Memory B cell (primary cell): ENCODE measurements at regions not wholly inside any gene's neighbourhood (a gene's known extent, or its start where the extent isn't known, plus 50 kb on each side); places are given as distances from the start of the nearest gene placed in this dataset.
"Not testable (repeated sequence)": the region's sequence is repeated elsewhere in the genome, so short reads cannot be mapped to it uniquely, and the experiment has no call there.

Experiments
- ATAC-seq: fragments of 150-1000 bp; cut with Tn5 transposase; 2 replicates; pipeline ENCODE4 v1.10.0; 2021; ENCODE audit warnings: low read depth, mild to moderate bottlenecking, moderate library complexity
- DNase-seq, 2 donors: peaks; one replicate each; pipeline ENCODE4 v3.0.0; 2022; ENCODE audit warnings: low spot score in 2 of 2
- H3K27ac Mint-ChIP-seq: one replicate; pipeline ENCODE4 v1.8.0; 2022; ENCODE audit warnings: mild to moderate bottlenecking, moderate library complexity, mixed read lengths
- H3K27me3 Mint-ChIP-seq: one replicate; pipeline ENCODE4 v1.8.0; 2022; ENCODE audit warnings: mixed read lengths
- H3K36me3 Mint-ChIP-seq: one replicate; pipeline ENCODE4 v1.8.0; 2022; ENCODE audit warnings: mild to moderate bottlenecking, mixed read lengths
- H3K4me1 Mint-ChIP-seq: one replicate; pipeline ENCODE4 v1.8.0; 2022; ENCODE audit warnings: mixed read lengths
- H3K4me3 Mint-ChIP-seq: one replicate; pipeline ENCODE4 v1.8.0; 2022; ENCODE audit warnings: mild to moderate bottlenecking, moderate library complexity, mixed read lengths
- H3K9me3 Mint-ChIP-seq: one replicate; pipeline ENCODE4 v1.8.0; 2022; ENCODE audit warnings: mixed read lengths

DNA sequence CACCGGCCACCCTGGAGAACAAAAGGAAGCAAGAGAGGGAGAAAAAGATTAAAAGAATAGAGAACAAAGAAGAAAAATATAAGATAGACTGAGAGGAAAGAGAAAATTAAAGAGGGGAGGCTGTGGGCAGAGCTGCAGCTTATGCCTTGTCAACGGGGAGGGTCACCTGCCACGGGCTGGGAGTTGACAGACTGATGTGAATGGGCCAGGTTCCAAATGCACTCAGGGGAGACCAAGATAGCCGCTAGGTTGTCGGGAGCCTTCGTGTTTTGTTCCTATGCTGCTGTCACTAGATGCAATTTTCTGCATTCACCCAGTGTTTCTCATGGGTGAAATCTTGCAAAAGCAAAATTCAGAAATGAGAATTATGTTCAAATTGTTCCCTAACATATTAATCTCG, 119.6 kb upstream of the MTHFD1L start:
- H3K4me3 Mint-ChIP-seq, result no peak overlapping the region
- ATAC-seq (no peak), DNase-seq (no peak)
- no peaks in the 10 kb centered on the region for H3K27me3 Mint-ChIP-seq
- H3K27ac Mint-ChIP-seq, result peak overlapping the region; percentile 36
- H3K9me3 Mint-ChIP-seq, result no peaks in the 10 kb centered on the region
- H3K36me3 Mint-ChIP-seq, result peaks cover 20% of the 10 kb centered on the region
- H3K4me1 Mint-ChIP-seq, result peaks cover 28% of the 10 kb centered on the region

DNA sequence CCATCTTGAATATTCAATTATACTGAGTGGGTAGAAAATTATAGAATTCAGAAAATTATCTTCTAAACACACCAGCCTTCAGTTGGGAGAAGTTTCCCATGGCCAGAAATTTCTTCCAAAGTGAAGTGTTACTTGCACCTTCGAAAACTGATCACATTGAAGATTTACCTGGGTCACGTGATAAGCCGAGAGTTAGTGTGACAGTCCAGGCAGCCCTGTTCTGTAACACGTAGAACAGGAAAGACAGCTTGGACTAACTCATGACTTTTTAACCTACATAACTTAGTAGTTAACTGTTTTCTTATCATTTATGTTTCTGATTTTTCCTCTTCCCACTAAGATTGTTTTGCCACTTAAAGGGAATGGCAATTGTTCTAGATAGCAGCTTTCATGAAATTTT, 118.3 kb upstream of the MTHFD1L start:
- Mint-ChIP-seq H3K27me3 (no peaks in the 10 kb centered on the region), H3K27ac (no peak overlapping the region), H3K4me1 (peaks cover 17% of the 10 kb centered on the region), H3K36me3 (peaks cover 16% of the 10 kb centered on the region), H3K4me3 (no peak overlapping the region), H3K9me3 (no peaks in the 10 kb centered on the region)
- ATAC-seq, result no peak
- DNase-seq, result no peak

DNA sequence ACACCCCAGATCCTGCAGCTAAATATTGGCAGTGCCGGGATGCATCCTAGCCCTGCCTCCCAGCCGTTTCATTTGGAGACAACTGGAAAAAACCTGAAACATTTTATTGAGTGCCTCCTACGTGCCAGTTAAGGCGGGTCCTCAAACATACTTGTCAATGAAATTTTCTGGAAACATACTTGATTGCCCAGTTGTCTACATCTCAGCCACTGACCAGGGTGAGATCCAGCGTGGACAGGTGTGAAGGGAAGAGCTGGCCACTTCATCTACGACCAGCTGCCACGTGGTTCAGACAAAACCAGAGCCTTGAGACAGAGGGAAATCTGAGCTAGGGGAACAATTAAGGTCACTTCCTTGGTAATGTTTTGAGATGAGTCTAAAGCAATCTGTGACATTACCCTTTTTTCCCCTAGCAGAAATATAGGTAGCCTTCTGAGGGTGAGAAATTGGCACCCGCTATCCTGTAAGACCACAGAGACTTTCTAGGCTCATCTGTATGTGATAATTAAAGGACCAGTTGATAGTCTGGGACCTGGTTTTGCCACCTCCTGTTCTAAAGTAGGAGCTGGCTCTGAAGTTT, 116.3 kb upstream of the MTHFD1L start:
- Mint-ChIP-seq H3K27me3 (no peaks in the 10 kb centered on the region), H3K9me3 (no peaks in the 10 kb centered on the region)
- ATAC-seq, result no peak

DNA sequence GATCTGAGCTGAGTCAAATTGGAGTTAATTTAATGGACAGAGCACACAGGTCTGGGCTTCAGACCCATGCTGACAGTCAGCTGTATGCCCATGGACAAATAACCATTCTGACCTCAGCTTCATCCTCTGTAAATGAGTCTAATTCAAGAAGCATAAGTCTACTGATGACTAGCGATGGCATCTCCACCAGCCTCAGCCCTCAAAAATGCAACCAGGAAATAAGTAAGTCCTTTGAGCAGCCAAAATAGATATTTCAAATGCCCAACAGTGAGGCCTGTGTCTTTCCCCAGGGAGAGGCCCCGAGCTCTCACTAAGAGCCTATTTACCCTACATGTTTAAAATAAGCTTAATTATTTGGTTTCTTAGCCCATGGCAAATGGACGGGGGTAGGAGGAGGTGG, 114.2 kb upstream of the MTHFD1L start:
- Mint-ChIP-seq H3K4me1 (peaks cover 20% of the 10 kb centered on the region), H3K27ac (no peak overlapping the region), H3K36me3 (peaks cover 20% of the 10 kb centered on the region), H3K27me3 (no peaks in the 10 kb centered on the region), H3K9me3 (no peaks in the 10 kb centered on the region), H3K4me3 (no peak overlapping the region)
- no peak for ATAC-seq
- no peak for DNase-seq

More for the DNA sequence above, 116.3 kb upstream of the MTHFD1L start:
- H3K36me3 Mint-ChIP-seq, result peaks cover 18% of the 10 kb centered on the region
- H3K4me1 Mint-ChIP-seq, result peaks cover 20% of the 10 kb centered on the region
- no peak overlapping the region for H3K4me3 Mint-ChIP-seq
- H3K27ac Mint-ChIP-seq, result no peak overlapping the region
- no peak for DNase-seq

DNA sequence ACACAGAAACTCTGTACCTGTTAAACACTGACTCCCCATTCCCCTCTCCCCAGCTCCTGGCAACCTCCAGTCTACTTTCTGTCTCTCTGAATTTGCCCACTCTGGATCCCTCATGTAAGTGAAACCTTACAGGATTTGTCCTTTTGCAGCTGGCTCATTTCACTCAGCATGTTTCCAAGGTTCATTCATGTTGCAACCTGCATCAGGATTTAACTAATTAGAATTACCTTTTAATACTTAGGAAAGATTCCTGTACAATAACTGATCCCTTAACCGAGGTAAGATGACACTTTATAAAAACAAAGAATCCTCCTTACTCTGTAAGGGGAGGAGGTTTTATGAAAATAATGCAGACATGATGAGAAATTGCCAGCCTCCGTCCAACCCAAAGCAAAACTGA, 113.1 kb upstream of the MTHFD1L start:
- Mint-ChIP-seq H3K27ac (peak overlapping the region; percentile 47), H3K9me3 (no peaks in the 10 kb centered on the region), H3K4me3 (no peak overlapping the region), H3K4me1 (peaks cover 17% of the 10 kb centered on the region), H3K36me3 (peaks cover 20% of the 10 kb centered on the region), H3K27me3 (no peaks in the 10 kb centered on the region)
- ATAC-seq (no peak), DNase-seq (no peak)

DNA sequence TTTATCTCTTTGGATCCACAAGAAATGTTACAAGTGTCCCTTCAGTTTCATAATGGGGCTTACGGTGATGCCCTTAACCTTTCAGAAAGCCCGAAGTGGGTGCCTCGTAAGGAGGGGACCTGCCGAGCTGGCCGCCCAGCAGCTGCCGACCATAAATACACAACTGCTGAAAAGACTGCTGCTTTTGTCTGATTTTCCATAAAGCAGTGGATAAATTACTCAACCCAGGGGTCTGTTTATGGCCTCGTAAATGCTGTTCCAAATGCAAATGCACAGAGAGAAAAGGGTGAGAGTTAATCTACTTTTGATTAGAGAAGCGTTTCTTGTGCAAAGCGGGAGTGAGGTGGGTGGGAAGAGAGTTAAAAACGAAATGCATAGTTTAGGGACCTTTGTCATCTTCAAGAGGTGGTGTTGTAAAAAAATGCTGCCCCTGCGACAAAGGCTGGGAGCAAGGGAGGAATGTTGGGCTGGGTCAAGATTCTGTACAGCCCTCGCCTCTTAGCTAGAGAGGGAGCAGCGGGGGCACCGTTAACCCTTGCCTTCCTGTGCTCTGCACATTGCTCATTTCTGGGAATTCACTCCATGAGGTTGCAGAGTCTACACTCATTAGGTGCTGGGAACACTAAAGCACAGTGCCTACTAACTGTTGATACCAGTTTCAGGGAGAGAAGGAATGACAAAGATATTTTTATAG, 112.0 kb upstream of the MTHFD1L start:
- Mint-ChIP-seq H3K4me3 (no peak overlapping the region), H3K27me3 (no peaks in the 10 kb centered on the region), H3K36me3 (peaks cover 21% of the 10 kb centered on the region), H3K4me1 (peaks cover 20% of the 10 kb centered on the region), H3K27ac (peak overlapping the region; percentile 7), H3K9me3 (no peaks in the 10 kb centered on the region)
- no peak for ATAC-seq
- no peak for DNase-seq

DNA sequence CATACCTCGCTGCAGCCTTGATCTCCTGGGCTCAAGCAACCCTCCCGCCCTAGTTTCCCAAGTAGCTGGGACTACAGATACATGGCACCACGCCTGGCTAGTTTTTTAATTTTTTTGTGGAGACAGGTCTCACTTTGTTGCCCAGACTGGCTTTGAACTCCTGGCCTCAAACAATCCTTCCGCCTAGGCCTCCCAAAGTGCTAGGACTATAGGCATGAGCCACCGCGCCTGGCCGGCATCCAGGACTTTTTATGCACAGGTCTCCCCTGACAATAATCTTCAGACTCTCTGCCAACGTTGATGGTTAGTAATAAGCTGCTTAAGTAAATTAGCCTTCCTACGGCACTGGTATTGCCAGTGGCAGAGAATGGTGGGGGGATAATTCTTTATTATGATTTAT, 110.5 kb upstream of the MTHFD1L start:
- peaks cover 29% of the 10 kb centered on the region for H3K4me1 Mint-ChIP-seq
- no peak for DNase-seq
- no peak for ATAC-seq
- no peak overlapping the region for H3K4me3 Mint-ChIP-seq
- no peaks in the 10 kb centered on the region for H3K27me3 Mint-ChIP-seq
- H3K9me3 Mint-ChIP-seq, result no peaks in the 10 kb centered on the region
- peak overlapping the region; percentile 14 for H3K27ac Mint-ChIP-seq
- peaks cover 19% of the 10 kb centered on the region for H3K36me3 Mint-ChIP-seq

- H3K4me1 Mint-ChIP-seq, result peaks cover 32% of the 10 kb centered on the region
- H3K27me3 Mint-ChIP-seq, result no peaks in the 10 kb centered on the region
- peaks cover 19% of the 10 kb centered on the region for H3K36me3 Mint-ChIP-seq
- H3K4me3 Mint-ChIP-seq, result no peak overlapping the region
- ATAC-seq, result no peak
- H3K9me3 Mint-ChIP-seq, result no peaks in the 10 kb centered on the region
- DNase-seq, result no peak
- H3K27ac Mint-ChIP-seq, result no peak overlapping the region
These were observed 110.0 kb upstream of the MTHFD1L start for GRCh38 chr6:150755524-150755923.

- Mint-ChIP-seq H3K36me3 (peaks cover 19% of the 10 kb centered on the region), H3K27me3 (no peaks in the 10 kb centered on the region), H3K4me1 (peaks cover 32% of the 10 kb centered on the region), H3K4me3 (no peak overlapping the region), H3K27ac (peak overlapping the region; percentile 56), H3K9me3 (no peaks in the 10 kb centered on the region)
- no peak for DNase-seq
- ATAC-seq, result no peak
These were observed 109.3 kb upstream of the MTHFD1L start for GRCh38 chr6:150756173-150756572.

GRCh38 chr6:150757807-150758206, 107.7 kb upstream of the MTHFD1L start:
- DNase-seq, H3K4me3 Mint-ChIP-seq, H3K27ac Mint-ChIP-seq, ATAC-seq, H3K27me3 Mint-ChIP-seq, H3K9me3 Mint-ChIP-seq: not testable (repeated sequence)
- H3K4me1 Mint-ChIP-seq, result peaks cover 33% of the 10 kb centered on the region
- H3K36me3 Mint-ChIP-seq, result peaks cover 21% of the 10 kb centered on the region

- ATAC-seq, result no peak
- H3K4me3 Mint-ChIP-seq, result no peak overlapping the region
- peaks cover 19% of the 10 kb centered on the region for H3K36me3 Mint-ChIP-seq
- no peak for DNase-seq
- H3K27me3 Mint-ChIP-seq, result no peaks in the 10 kb centered on the region
- H3K9me3 Mint-ChIP-seq, result no peaks in the 10 kb centered on the region
- peak overlapping the region; percentile 33 for H3K27ac Mint-ChIP-seq
- H3K4me1 Mint-ChIP-seq, result peaks cover 38% of the 10 kb centered on the region
These were observed 106.0 kb upstream of the MTHFD1L start for GRCh38 chr6:150759483-150759882.

- DNase-seq (no peak), ATAC-seq (no peak)
- Mint-ChIP-seq H3K27ac (peak overlapping the region; percentile 76), H3K4me3 (no peak overlapping the region), H3K36me3 (peaks cover 19% of the 10 kb centered on the region), H3K4me1 (peaks cover 47% of the 10 kb centered on the region), H3K27me3 (no peaks in the 10 kb centered on the region), H3K9me3 (no peaks in the 10 kb centered on the region)
These were observed 103.7 kb upstream of the MTHFD1L start for GRCh38 chr6:150761771-150762170.

GRCh38 chr6:150764334-150765066, 101.0 kb upstream of the MTHFD1L start:
- H3K36me3 Mint-ChIP-seq, result peaks cover 15% of the 10 kb centered on the region
- peak overlapping the region; percentile 47 for H3K4me3 Mint-ChIP-seq
- H3K4me1 Mint-ChIP-seq, result peaks cover 39% of the 10 kb centered on the region
- ATAC-seq (no peak), DNase-seq (no peak)
- peak overlapping the region; percentile 79 for H3K27ac Mint-ChIP-seq
- no peaks in the 10 kb centered on the region for H3K27me3 Mint-ChIP-seq
- no peaks in the 10 kb centered on the region for H3K9me3 Mint-ChIP-seq

GRCh38 chr6:150765067-150765764, 100.3 kb upstream of the MTHFD1L start:
- H3K4me1 Mint-ChIP-seq, result peaks cover 33% of the 10 kb centered on the region
- ATAC-seq (peak; percentile 96), DNase-seq (peak; percentile 11 to 16)
- H3K4me3 Mint-ChIP-seq, result peak overlapping the region; percentile 47
- H3K9me3 Mint-ChIP-seq, result no peaks in the 10 kb centered on the region
- peaks cover 22% of the 10 kb centered on the region for H3K36me3 Mint-ChIP-seq
- no peaks in the 10 kb centered on the region for H3K27me3 Mint-ChIP-seq
- H3K27ac Mint-ChIP-seq, result peak overlapping the region; percentile 79
